ENCODE measurements at regions not wholly inside any gene's neighbourhood (a gene's known extent, or its start where the extent isn't known, plus 50 kb on each side); places are given as distances from the start of the nearest gene placed in this dataset.
"Not testable (repeated sequence)": the region's sequence is repeated elsewhere in the genome, so short reads cannot be mapped to it uniquely, and the experiment has no call there.

DNA sequence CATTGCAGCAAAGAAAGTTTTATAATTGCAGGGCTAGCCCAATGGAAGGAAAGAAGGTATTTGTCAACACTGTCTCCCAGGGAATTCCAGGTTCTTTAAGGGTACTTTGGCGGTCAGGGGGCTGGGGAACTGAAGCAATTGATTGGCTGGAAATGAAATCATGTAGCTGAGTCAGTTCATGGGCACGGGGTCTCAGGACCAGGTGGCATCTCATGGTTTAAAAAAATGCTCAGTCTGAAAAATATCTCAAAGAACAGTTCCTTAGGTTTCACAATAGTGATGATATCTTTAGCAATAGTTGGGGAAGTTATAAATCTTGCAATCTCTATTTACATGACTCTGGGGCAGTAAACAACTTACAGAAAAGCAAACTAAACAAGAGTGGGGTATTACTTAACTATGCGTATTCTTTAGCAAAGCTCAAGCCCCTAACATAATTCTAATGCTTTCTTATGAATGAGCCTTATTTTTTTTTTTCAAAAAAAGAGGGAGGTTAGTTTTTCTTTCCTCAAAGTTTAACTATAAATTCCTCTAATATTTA lies 376.9 kb upstream of the NRG3 start:
- no peak for DNase-seq (ENCODE audit: low read depth)
- H3K4me3 ChIP-seq (ENCODE audit: low read depth, low read length), result no peak overlapping the region
- TF ChIP-seq CTCF (IDR thresholded peaks at IDR 0.05; ENCODE audit: control insufficient read depth, extremely low read depth, insufficient read depth), result no peak

DNA sequence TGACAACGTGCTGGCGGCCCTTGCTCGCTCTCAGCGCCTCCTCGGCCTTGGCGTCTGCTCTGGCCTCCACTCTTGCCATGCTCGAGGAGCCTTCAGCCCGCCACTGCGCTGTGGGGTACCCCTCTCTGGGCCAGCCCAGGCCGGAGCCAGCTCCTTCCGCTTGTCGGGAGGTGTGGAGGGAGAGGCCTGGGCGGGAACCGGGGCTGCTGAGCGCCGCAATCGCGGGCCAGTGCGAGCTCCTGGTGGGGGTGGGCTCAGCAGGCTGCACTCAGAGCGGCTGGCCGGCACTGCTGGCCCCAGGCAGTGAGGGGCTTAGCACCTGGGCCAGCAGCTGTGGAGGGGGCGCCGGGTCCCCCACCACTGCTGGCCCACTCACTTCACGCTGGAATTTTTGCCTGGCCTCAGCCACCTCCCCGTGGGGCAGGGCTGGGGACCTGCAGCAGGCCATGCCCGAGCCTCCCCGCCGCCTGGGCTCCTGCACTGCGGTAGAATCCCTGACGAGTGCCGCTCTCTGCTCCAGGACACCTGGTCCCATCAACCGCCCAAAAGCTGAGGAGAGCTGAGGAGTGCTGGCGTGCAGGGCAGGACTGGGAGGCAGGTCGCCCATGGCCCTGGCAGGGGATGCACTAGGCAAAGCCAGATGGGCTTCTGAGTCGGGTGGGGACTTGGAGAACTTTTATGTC lies 372.2 kb upstream of the NRG3 start:
- no peak for DNase-seq (ENCODE audit: low read depth)
- H3K4me3 ChIP-seq (ENCODE audit: low read depth, low read length), result no peak overlapping the region
- TF ChIP-seq CTCF (IDR thresholded peaks at IDR 0.05; ENCODE audit: control insufficient read depth, extremely low read depth, insufficient read depth), result no peak

GRCh38 chr10:81505777-81506176 lies 369.2 kb upstream of the NRG3 start:
- not testable (repeated sequence) for H3K4me3 ChIP-seq (ENCODE audit: low read depth, low read length); DNase-seq (ENCODE audit: low read depth)

- DNase-seq (ENCODE audit: low read depth), result no peak
- no peak overlapping the region for H3K4me3 ChIP-seq (ENCODE audit: low read depth, low read length)
- no peak for TF ChIP-seq CTCF (IDR thresholded peaks at IDR 0.05; ENCODE audit: control insufficient read depth, extremely low read depth, insufficient read depth)
Observed at GRCh38 chr10:81514811-81515210, 360.2 kb upstream of the NRG3 start.

DNA sequence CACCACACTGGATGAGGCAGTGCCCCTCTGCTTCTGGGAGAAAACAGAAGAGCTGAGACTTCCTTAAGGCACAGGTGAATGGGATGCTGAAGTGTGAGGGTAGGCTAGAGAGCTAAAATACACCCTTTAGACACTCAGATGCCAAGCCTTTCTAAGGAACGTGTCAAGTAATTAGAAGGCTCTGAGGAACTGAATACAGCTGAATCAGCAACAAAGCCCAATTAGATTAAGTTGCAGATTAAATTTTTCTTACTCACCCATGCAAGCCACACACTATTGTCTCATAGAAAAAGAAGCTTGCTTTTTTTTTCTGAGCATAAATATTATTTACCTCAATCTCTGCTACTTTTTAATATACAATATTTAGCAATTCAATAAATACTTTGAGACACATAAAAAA lies 354.3 kb upstream of the NRG3 start:
- H3K4me3 ChIP-seq (ENCODE audit: low read depth, low read length), result no peak overlapping the region
- TF ChIP-seq CTCF (IDR thresholded peaks at IDR 0.05; ENCODE audit: control insufficient read depth, extremely low read depth, insufficient read depth), result no peak
- DNase-seq (ENCODE audit: low read depth), result no peak

DNA sequence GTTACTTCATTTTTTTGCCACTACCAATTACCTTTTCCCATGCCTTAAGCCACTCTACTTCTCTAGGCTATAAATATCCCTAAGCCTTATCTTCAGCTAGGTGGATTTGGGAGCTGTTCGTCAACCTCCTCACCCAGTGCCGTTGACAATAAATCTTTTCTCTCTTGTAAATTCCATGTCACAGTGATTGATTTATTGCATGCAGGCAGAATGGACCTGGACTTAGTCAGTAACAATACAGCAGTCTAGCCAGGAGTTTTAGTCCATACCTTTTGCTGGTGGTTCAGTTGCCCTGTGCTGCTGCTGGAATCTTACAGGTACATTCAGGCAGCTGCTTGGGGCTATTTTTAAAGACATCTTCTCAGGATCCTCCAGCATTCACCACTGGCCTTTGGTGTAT lies 350.5 kb upstream of the NRG3 start:
- no peak for DNase-seq (ENCODE audit: low read depth)
- H3K4me3 ChIP-seq (ENCODE audit: low read depth, low read length), result no peak overlapping the region
- TF ChIP-seq CTCF (IDR thresholded peaks at IDR 0.05; ENCODE audit: control insufficient read depth, extremely low read depth, insufficient read depth), result no peak

GRCh38 chr10:81532403-81532802 lies 342.6 kb upstream of the NRG3 start:
- H3K4me3 ChIP-seq (ENCODE audit: low read depth, low read length), result no peak overlapping the region
- no peak for DNase-seq (ENCODE audit: low read depth)

More at GRCh38 chr10:81532403-81532802, 342.6 kb upstream of the NRG3 start:
- no peak for TF ChIP-seq CTCF (IDR thresholded peaks at IDR 0.05; ENCODE audit: control insufficient read depth, extremely low read depth, insufficient read depth)

Data from LNCaP clone FGC (cell line).